Ishikawa (cell line): ENCODE measurements at regions not wholly inside any gene's neighbourhood (a gene's known extent, or its start where the extent isn't known, plus 50 kb on each side); places are given as distances from the start of the nearest gene placed in this dataset.

Experiments
- CEBPB ChIP-seq: IDR thresholded peaks from 2 replicates; pipeline ENCODE4 v1.6.1; 2012
- CREB1 ChIP-seq: IDR thresholded peaks from 2 replicates; pipeline ENCODE4 v1.6.1; 2012; ENCODE audit warnings: low read depth
- EP300 ChIP-seq: IDR thresholded peaks from 2 replicates; pipeline ENCODE4 v1.6.1; 2012; ENCODE audit warnings: borderline replicate concordance
- RAD21 ChIP-seq: IDR thresholded peaks from 2 replicates; pipeline ENCODE4 v1.6.1; 2012; ENCODE audit warnings: low read depth
- TCF12 ChIP-seq: IDR thresholded peaks from 2 replicates; pipeline ENCODE4 v1.6.1; 2012; ENCODE audit warnings: low read depth
- TF ChIP-seq, protein P1 (sequence below): IDR thresholded peaks from 2 replicates; pipeline ENCODE4 v1.6.1; 2012

DNA sequence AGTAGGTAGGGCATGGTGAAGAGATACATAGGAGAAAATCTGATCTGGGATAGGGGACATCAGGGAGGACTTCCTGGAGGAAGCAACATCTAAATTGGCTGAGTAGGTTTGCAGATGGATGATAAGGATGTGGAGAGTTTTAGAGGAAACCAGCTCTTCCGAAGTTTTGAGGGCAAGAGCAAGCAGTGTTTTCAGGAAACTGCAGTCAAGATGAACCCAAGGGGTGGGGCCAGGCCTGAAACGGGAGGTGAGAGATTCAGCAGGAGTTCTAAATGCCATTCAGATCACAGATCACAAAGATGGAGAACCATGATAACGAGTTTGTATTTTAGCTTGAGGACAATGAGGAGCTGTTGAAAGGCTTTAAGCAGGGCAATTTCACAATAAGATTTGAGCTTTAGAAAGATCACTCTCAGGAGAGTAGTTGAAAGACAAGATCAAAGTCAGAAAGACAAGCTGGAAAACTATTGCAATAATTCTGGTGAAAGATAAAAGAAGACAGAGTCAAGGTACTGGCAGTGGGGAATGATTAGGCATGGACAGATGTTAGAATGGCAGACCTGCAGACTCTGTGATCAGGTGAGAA is 70.1 kb upstream of the PLXNC1 start:
- TF ChIP-seq EP300 (no peak), CEBPB (no peak), CREB1 (no peak), RAD21 (no peak), TCF12 (no peak)
- TF ChIP-seq, protein P1, sequence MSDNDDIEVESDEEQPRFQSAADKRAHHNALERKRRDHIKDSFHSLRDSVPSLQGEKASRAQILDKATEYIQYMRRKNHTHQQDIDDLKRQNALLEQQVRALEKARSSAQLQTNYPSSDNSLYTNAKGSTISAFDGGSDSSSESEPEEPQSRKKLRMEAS = no peak
